ENCODE measurements at regions not wholly inside any gene's neighbourhood (a gene's known extent, or its start where the extent isn't known, plus 50 kb on each side); places are given as distances from the start of the nearest gene placed in this dataset.

DNA sequence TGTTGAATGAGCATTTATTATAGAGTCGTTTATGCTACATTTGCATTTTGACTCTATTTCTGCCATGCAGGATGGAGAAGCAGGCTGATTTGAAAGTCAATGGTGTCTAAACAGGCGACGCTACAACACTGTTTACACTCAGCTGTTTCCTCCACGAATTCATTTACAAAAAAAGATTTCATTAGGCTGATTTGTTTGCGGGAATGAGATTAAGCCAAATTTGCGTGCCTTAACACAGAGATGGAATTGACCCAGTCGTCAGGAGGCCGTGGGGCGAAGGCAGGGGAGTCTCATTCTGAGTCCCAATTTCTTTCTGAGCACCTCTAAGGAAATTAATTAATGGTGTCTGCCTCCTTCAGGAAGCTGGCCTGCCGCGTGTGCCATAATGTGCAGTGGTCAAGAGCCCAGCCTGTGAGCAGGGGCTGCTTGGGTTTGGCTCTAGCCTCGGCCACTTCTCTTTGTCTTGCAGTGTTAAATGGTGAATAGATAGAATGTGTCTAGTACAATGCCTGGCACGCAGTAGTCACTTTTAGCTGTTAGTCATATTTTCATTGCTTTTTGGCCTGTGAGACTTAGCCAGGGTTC lies 88.6 kb upstream of the NKD1 start:
- no peak overlapping the region for H3K4me3 ChIP-seq (ENCODE audit: low read depth, poor library complexity, severe bottlenecking)
- intact Hi-C loops (cut with DNase I; ENCODE audit: low total_unique reads) = no loop called here
- no peak for TF ChIP-seq CTCF (IDR thresholded peaks at IDR 0.05)
- DNase-seq (ENCODE audit: low spot score in 2 of 2) = peak in 1 of 2 donors; percentile 40
- 62 to 63% methylated on average over 13 of the region's 13 CpGs for WGBS, 2 donors

DNA sequence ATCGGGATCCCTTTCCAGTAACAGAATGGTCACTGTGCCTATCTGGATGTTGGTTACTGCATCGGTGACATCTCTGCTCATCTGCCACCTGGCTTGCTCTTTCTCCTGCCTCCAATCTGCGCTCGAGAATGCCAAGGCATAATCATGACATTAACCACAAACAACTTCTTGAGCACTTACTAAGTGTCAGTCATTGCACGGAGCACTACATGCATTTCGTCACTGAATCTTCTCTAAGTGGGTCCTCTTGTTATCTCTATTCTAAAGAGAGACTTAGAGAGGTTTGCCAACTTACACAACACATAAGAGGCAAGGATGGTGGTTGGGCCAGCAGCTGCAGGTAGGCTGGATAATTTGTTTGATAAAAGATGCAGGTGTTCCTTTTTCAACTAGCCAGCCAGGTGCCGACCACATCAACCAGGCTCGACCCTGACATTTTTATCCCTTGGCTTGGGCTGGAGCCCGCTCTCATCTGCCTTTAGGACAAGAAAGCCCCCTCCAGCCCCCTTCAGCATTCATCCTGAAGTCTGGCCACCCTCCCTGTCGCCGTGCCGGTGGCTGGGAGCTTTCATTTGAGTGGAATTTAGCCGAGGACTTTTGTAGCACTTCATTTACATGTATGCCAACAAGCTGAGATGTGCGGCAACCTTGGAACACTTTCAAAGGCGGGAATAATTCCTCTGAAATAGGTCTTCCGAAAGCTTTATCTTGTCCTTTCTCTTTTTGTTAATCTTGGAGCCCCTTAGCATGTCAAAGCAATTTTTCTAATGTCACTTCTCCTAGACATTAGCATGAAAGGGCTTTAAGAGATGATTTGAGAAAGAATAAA lies 89.3 kb upstream of the NKD1 start:
- no peak overlapping the region for H3K4me3 ChIP-seq (ENCODE audit: low read depth, poor library complexity, severe bottlenecking)
- peak in 1 of 2 donors; percentile 37 for DNase-seq (ENCODE audit: low spot score in 2 of 2)
- 68 to 69% methylated on average over 16 of the region's 16 CpGs for WGBS, 2 donors
- no peak for TF ChIP-seq CTCF (IDR thresholded peaks at IDR 0.05)
- no peak for TF ChIP-seq POLR2A (IDR thresholded peaks at IDR 0.05)
- intact Hi-C loops (cut with DNase I; ENCODE audit: low total_unique reads) = no loop called here

DNA sequence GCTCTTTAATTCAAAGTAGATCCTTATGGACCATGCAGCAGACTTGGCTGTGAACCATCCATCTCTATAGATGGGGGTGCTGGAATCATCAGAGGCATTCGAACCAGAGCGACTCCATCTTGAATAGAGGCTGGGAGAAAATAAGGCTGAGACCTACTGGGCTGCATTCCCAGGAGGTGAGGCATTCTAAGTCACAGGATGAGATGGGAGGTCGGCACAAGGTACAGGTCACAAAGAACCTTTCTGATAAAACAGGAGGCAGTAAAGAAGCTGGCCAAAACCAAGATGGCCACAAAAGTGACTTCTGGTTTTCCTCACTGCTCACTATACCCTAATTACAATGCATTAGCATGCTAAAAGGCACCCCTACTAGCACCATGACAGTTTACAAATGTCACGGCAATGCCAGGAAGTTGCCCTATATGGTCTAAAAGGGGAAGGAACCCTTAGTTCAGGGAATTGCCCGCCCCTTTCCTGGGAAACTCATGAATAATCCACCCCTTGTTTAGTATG lies 89.2 kb upstream of the BRD7 start:
- intact Hi-C loops (cut with DNase I; ENCODE audit: low total_unique reads) = no loop called here
- TF ChIP-seq CTCF (IDR thresholded peaks at IDR 0.05) (no peak), POLR2A (IDR thresholded peaks at IDR 0.05) (no peak)
- no peak overlapping the region for H3K4me3 ChIP-seq (ENCODE audit: low read depth, poor library complexity, severe bottlenecking)
- DNase-seq (ENCODE audit: low spot score in 2 of 2) = no peak
- WGBS, 2 donors = 78 to 81% methylated on average over 5 of the region's 5 CpGs

DNA sequence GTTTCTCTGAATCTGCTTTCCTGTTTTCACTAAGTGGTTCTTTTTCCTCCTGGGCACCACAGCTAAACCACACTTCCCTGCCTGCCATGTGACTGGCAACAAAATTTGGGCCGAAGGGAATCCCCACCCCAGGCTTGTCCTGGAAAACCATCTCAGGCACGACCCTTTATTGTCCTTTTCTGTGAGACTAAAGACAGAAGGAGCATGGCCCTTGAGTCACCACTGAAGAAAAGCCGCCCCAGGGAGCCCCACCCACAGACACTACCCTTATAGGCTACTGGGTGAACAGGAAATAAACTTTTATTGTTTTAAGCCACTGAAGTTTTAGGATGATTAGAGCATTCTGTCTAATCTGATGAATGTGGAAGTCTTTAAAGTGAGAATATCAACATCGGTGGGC lies 88.6 kb upstream of the BRD7 start:
- H3K4me3 ChIP-seq (ENCODE audit: low read depth, poor library complexity, severe bottlenecking) = no peak overlapping the region
- no peak for DNase-seq (ENCODE audit: low spot score in 2 of 2)
- TF ChIP-seq CTCF (IDR thresholded peaks at IDR 0.05) (no peak), POLR2A (IDR thresholded peaks at IDR 0.05) (no peak)
- intact Hi-C loops (cut with DNase I; ENCODE audit: low total_unique reads) = no loop called here
- 26 to 32% methylated on average over 4 of the region's 4 CpGs for WGBS, 2 donors

GRCh38 chr16:50455288-50455845 lies 86.6 kb upstream of the BRD7 start:
- 77% methylated on average over 7 of the region's 7 CpGs for WGBS, 2 donors
- H3K4me3 ChIP-seq (ENCODE audit: low read depth, poor library complexity, severe bottlenecking) = no peak overlapping the region
- no peak for TF ChIP-seq CTCF (IDR thresholded peaks at IDR 0.05)
- no peak for TF ChIP-seq POLR2A (IDR thresholded peaks at IDR 0.05)
- intact Hi-C loops (cut with DNase I; ENCODE audit: low total_unique reads) = no loop called here
- DNase-seq (ENCODE audit: low spot score in 2 of 2) = no peak
